H1 (cell line): ENCODE measurements at regions not wholly inside any gene's neighbourhood (a gene's known extent, or its start where the extent isn't known, plus 50 kb on each side); places are given as distances from the start of the nearest gene placed in this dataset.

Source experiments
- CTCF ChIA-PET: fragments of 300-600 bp; sonication (Branson Sonifier 250); formaldehyde crosslinking; loops from one replicate; lab custom pipeline; 2021; ENCODE audit not compliant: partially characterized antibody; lab: Charles Lee
- POLR2A ChIA-PET: fragments of 300-600 bp; sonication (Branson Sonifier 250); formaldehyde crosslinking; loops from one replicate; lab custom pipeline; 2021; ENCODE audit warnings: inconsistent platforms; ENCODE audit not compliant: partially characterized antibody; lab: Charles Lee
- DNase-seq, 2 experiments: peaks; one replicate each; pipeline versions ENCODE4 v3.0.0 to v3.0.0-alpha.2; 2010 to 2022; ENCODE audit warnings: low spot score in 2 of 2, low read depth in 1 of 2, mixed read lengths in 1 of 2
- FAIRE-seq: peaks from 2 replicates; lab custom pipeline; 2011; peaks lifted over from hg19 to GRCh38; lab: Jason Lieb, UNC
- H2AFZ ChIP-seq: 2 replicates; pipeline ENCODE4 v1.8.1; 2012; ENCODE audit warnings: low read length, inconsistent platforms
- H2AK5ac ChIP-seq: 2 replicates; pipeline ENCODE4 v1.6.1; 2013; ENCODE audit warnings: low read depth, low read length
- H2BK120ac ChIP-seq: replicated peaks from 2 replicates; pipeline ENCODE3; 2013; ENCODE audit warnings: low read depth, low read length, inconsistent platforms
- H2BK12ac ChIP-seq: 2 replicates; pipeline ENCODE4 v1.6.1; 2013; ENCODE audit warnings: low read depth, low read length
- H2BK15ac ChIP-seq: 2 replicates; pipeline ENCODE4 v1.6.1; 2013; ENCODE audit warnings: low read length
- H2BK20ac ChIP-seq: 2 replicates; pipeline ENCODE4 v1.6.1; 2013; ENCODE audit warnings: low read length
- H2BK5ac ChIP-seq: 2 replicates; pipeline ENCODE4 v1.6.1; 2013; ENCODE audit warnings: low read depth, low read length
- H3K14ac ChIP-seq: 2 replicates; pipeline ENCODE4 v1.6.1; 2013; ENCODE audit warnings: inconsistent platforms; ENCODE audit not compliant: insufficient read length
- H3K18ac ChIP-seq: 2 replicates; pipeline ENCODE4 v1.6.1; 2013; ENCODE audit warnings: low read length; ENCODE audit errors: extremely low read depth
- H3K23ac ChIP-seq: 2 replicates; pipeline ENCODE4 v1.6.1; 2013; ENCODE audit warnings: inconsistent platforms; ENCODE audit not compliant: insufficient read length
- H3K23me2 ChIP-seq: 2 replicates; pipeline ENCODE4 v1.6.1; 2013; ENCODE audit warnings: low read depth, low read length
- H3K27ac ChIP-seq: 2 replicates; pipeline ENCODE4 v1.6.1; 2011; ENCODE audit warnings: low read depth, low read length, inconsistent platforms
- H3K27me3 ChIP-seq, 4 experiments: replicated peaks in 1 of 4; 1 replicate in 1 of 4; 2 replicates in 3 of 4; pipeline versions ENCODE4 v1.6.1 to v1.8.1; 2011 to 2013; ENCODE audit warnings: low read length in 3 of 4, mild to moderate bottlenecking in 3 of 4, inconsistent platforms in 2 of 4, mixed read lengths in 2 of 4, moderate library complexity in 1 of 4; ENCODE audit not compliant: control insufficient read depth in 3 of 4, insufficient read depth in 3 of 4; ENCODE audit errors: extremely low read depth in 1 of 4
- H3K36me3 ChIP-seq, 4 experiments: 2 replicates each; pipeline versions ENCODE4 v1.6.1 to v1.8.1; 2011 to 2013; ENCODE audit warnings: mild to moderate bottlenecking in 4 of 4, low read length in 3 of 4, moderate library complexity in 2 of 4, control low read depth in 1 of 4, inconsistent platforms in 1 of 4; ENCODE audit not compliant: insufficient read depth in 4 of 4, control insufficient read depth in 2 of 4
- H3K4ac ChIP-seq: replicated peaks from 2 replicates; pipeline ENCODE3; 2013; ENCODE audit warnings: low read length, low read depth, mixed read lengths, inconsistent platforms; ENCODE audit not compliant: insufficient read length
- H3K4me1 ChIP-seq, 4 experiments: replicated peaks in 1 of 4; 1 replicate in 1 of 4; 2 replicates in 3 of 4; pipeline versions ENCODE4 v1.6.1 to v1.8.1; 2011 to 2013; ENCODE audit warnings: low read length in 3 of 4, inconsistent platforms in 2 of 4, mixed read lengths in 1 of 4; ENCODE audit not compliant: insufficient read depth in 4 of 4, control insufficient read depth in 3 of 4
- H3K4me2 ChIP-seq, 2 experiments: 2 replicates each; pipeline versions ENCODE4 v1.6.1 to v1.8.1; 2011 to 2013; ENCODE audit warnings: low read depth in 2 of 2, low read length in 2 of 2, control low read depth in 1 of 2, inconsistent platforms in 1 of 2, mild to moderate bottlenecking in 1 of 2; ENCODE audit not compliant: insufficient read depth in 1 of 2
- H3K4me3 ChIP-seq, 4 experiments: fragments of 200-600, 300-600 bp in 1 of 4; sonication (generic), shearing (Covaris generic), sonication (Bioruptor Twin) in 1 of 4; 2 replicates each; pipeline versions ENCODE4 v1.5.1 to v1.8.1; 2011 to 2016; ENCODE audit warnings: low read length in 4 of 4, low read depth in 3 of 4, control low read depth in 2 of 4, inconsistent platforms in 2 of 4, mild to moderate bottlenecking in 2 of 4, mixed read lengths in 1 of 4, moderate library complexity in 1 of 4; ENCODE audit not compliant: insufficient read depth in 2 of 4; ENCODE audit errors: extremely low read depth in 1 of 4
- H3K56ac ChIP-seq: replicated peaks from 2 replicates; pipeline ENCODE3; 2013; ENCODE audit warnings: low read depth, mild to moderate bottlenecking, mixed read lengths, low read length, inconsistent platforms; ENCODE audit not compliant: insufficient read length
- H3K79me1 ChIP-seq: 2 replicates; pipeline ENCODE4 v1.6.1; 2013; ENCODE audit warnings: low read depth, low read length, control low read depth
- H3K79me2 ChIP-seq, 2 experiments: 2 replicates each; pipeline versions ENCODE4 v1.6.1 to v1.8.1; 2012 to 2013; ENCODE audit warnings: low read length in 2 of 2, mild to moderate bottlenecking in 2 of 2, inconsistent platforms in 1 of 2; ENCODE audit not compliant: insufficient read depth in 2 of 2, control insufficient read depth in 1 of 2
- H3K9ac ChIP-seq, 4 experiments: replicated peaks in 1 of 4; 1 replicate in 1 of 4; 2 replicates in 3 of 4; pipeline versions ENCODE4 v1.6.1 to v1.8.1; 2011 to 2013; ENCODE audit warnings: low read depth in 3 of 4, low read length in 3 of 4, control low read depth in 2 of 4, mild to moderate bottlenecking in 2 of 4, moderate library complexity in 2 of 4, inconsistent platforms in 1 of 4; ENCODE audit errors: extremely low read depth in 1 of 4
- H3K9me3 ChIP-seq, 2 experiments: 2 replicates each; pipeline versions ENCODE4 v1.6.1 to v1.8.1; 2012 to 2013; ENCODE audit warnings: mild to moderate bottlenecking in 2 of 2, moderate library complexity in 2 of 2, control low read depth in 1 of 2, inconsistent platforms in 1 of 2, low read depth in 1 of 2, low read length in 1 of 2, mixed read lengths in 1 of 2; ENCODE audit not compliant: insufficient read depth in 2 of 2
- H4K20me1 ChIP-seq, 2 experiments: replicated peaks in 1 of 2; 2 replicates each; pipeline versions ENCODE3 to v1.8.1; 2011 to 2013; ENCODE audit warnings: inconsistent platforms in 2 of 2, low read length in 2 of 2, mild to moderate bottlenecking in 1 of 2; ENCODE audit not compliant: insufficient read depth in 2 of 2, control insufficient read depth in 1 of 2
- H4K5ac ChIP-seq: 2 replicates; pipeline ENCODE4 v1.6.1; 2013; ENCODE audit warnings: low read length, low read depth, mixed read lengths, inconsistent platforms; ENCODE audit not compliant: insufficient read length
- H4K8ac ChIP-seq: 2 replicates; pipeline ENCODE4 v1.8.0; 2013; ENCODE audit warnings: mild to moderate bottlenecking, moderate library complexity, low read length, inconsistent platforms; ENCODE audit not compliant: insufficient read depth; ENCODE audit errors: extremely low read depth
- H4K91ac ChIP-seq: replicated peaks from 2 replicates; pipeline ENCODE3; 2013; ENCODE audit warnings: low read length, mixed read lengths, inconsistent platforms; ENCODE audit not compliant: insufficient read length
- ASH2L ChIP-seq: fragments of 200-600, 300-600 bp; sonication (generic); IDR thresholded peaks from one replicate; pipeline ENCODE4 v1.7.1; 2017; ENCODE audit warnings: low read length
- CHD1 ChIP-seq: IDR thresholded peaks from 2 replicates; pipeline ENCODE4 v1.6.1; 2012; ENCODE audit warnings: low read depth, low read length, improper control_type of control experiment
- CREB1 ChIP-seq: IDR thresholded peaks from 2 replicates; pipeline ENCODE4 v1.6.1; 2012; ENCODE audit warnings: inconsistent platforms
- CTBP2 ChIP-seq: IDR thresholded peaks from 2 replicates; pipeline ENCODE4 v1.7.0; 2011; ENCODE audit warnings: borderline replicate concordance, mild to moderate bottlenecking, moderate library complexity, mixed read lengths, low read length; ENCODE audit not compliant: insufficient read depth, insufficient read length
- EGR1 ChIP-seq: IDR thresholded peaks from 2 replicates; pipeline ENCODE4 v1.6.1; 2011; ENCODE audit warnings: low read depth, low read length, borderline replicate concordance
- FOSL1 ChIP-seq: IDR thresholded peaks from 2 replicates; pipeline ENCODE4 v1.6.1; 2011; ENCODE audit warnings: mild to moderate bottlenecking, low read depth, low read length, moderate library complexity; ENCODE audit not compliant: insufficient read depth
- RBBP5 ChIP-seq: IDR thresholded peaks from 2 replicates; pipeline ENCODE4 v1.7.1; 2012; ENCODE audit warnings: low read depth, mild to moderate bottlenecking, inconsistent platforms, low read length, moderate library complexity, borderline replicate concordance
- RXRA ChIP-seq: IDR thresholded peaks from 2 replicates; pipeline ENCODE4 v1.6.1; 2011; ENCODE audit warnings: low read depth, mild to moderate bottlenecking, low read length, moderate library complexity; ENCODE audit not compliant: insufficient read depth
- SIX5 ChIP-seq: IDR thresholded peaks from 2 replicates; pipeline ENCODE4 v1.6.1; 2011; ENCODE audit warnings: mild to moderate bottlenecking, low read depth, low read length
- YY1 ChIP-seq: IDR thresholded peaks from 2 replicates; pipeline ENCODE4 v1.6.1; 2011; ENCODE audit warnings: low read depth, mild to moderate bottlenecking, low read length
- WGBS, 2 experiments: shearing (Covaris generic) in 1 of 2; methylation state at CpG; one replicate each; pipeline versions ENCODE4 v1.1.6 to v1.1.7; 2013 to 2015; ENCODE audit warnings: low lambda C conversion rate in 2 of 2, mixed read lengths in 2 of 2, inconsistent platforms in 1 of 2, low coverage in 1 of 2, missing lambda C conversion rate in 1 of 2; ENCODE audit not compliant: insufficient replicate concordance in 2 of 2, insufficient coverage in 1 of 2, insufficient read length in 1 of 2; ENCODE audit errors: extremely low coverage in 1 of 2, missing lambda C conversion rate in 1 of 2; 5-methylcytosine and 5-hydroxymethylcytosine counted together
- TF ChIP-seq, protein P1 (sequence below), 3 experiments: IDR thresholded peaks; 1 replicate in 2 of 3; 2 replicates in 1 of 3; pipeline versions ENCODE4 v1.5.1 to v1.6.1; 2011; ENCODE audit warnings: low read length in 3 of 3, mild to moderate bottlenecking in 3 of 3, inconsistent platforms in 2 of 3, low read depth in 1 of 3, moderate library complexity in 1 of 3; ENCODE audit not compliant: insufficient read depth in 1 of 3; ENCODE audit errors: control extremely low read depth in 1 of 3
- TF ChIP-seq, protein P2 (sequence below): IDR thresholded peaks from 2 replicates; pipeline ENCODE4 v1.6.1; 2012; ENCODE audit warnings: inconsistent platforms

DNA sequence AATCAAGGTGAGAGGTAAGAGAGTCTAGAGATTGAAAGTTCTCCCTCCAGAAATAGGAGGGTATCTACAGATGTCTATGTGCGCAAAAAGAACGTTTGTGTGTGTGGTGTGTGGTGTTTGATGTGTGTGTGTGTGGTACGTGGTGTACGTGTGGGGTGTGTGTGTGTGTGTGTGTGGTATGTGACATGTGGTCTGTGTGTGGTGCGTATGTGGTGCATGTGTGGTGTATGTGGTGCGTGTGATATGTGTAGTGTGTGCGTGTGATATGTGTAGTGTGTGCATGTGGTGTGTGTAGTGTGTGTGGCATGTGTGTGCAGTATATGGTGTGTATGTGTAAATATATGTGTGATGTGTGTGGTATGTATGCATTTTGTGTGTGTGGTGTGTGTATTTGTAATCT, 73.0 kb upstream of the LRRC4C start:
- peaks cover 5% of the 10 kb centered on the region; the same call in 1 of the 2 replicates for H3K23me2 ChIP-seq
- DNase-seq: no peak
- H3K56ac ChIP-seq: peak overlapping the region; percentile 93
- CTCF ChIA-PET: interaction anchor here (1.9 kb wide), 1 partner anchor 12 kb away, joined by 4 read pairs; no protein-coding TSS in a partner anchor
- no peaks in the 10 kb centered on the region for H3K9me3 ChIP-seq
- POLR2A ChIA-PET: no interaction called here
- peak overlapping the region; percentile 40; the same call in 1 of the 2 replicates for H2BK20ac ChIP-seq
- peak overlapping the region; percentile 89; the same call in 1 of the 2 replicates for H2BK12ac ChIP-seq
- no peak for FAIRE-seq
- no peak overlapping the region for H2AFZ ChIP-seq
- peaks cover 0 to 7% (median 0%) of the 10 kb centered on the region in 4 experiments; a peak in 2 of 7 replicates for H3K4me1 ChIP-seq
- H3K9ac ChIP-seq: no peak overlapping the region
- H3K4ac ChIP-seq: no peak overlapping the region
- no peak overlapping the region for H2BK120ac ChIP-seq
- peak overlapping the region; percentile 85 for H2BK5ac ChIP-seq
- H4K91ac ChIP-seq: peak overlapping the region; percentile 95
- no peak overlapping the region for H3K14ac ChIP-seq
- 92% methylated on average over 7 of the region's 7 CpGs; no CpG with 5 or more reads in 1 of the 2 experiments for WGBS, 2 experiments
- H3K79me2 ChIP-seq: no peaks in the 10 kb centered on the region
- H4K20me1 ChIP-seq: peaks cover 0 to 2% of the 10 kb centered on the region in 2 experiments
- no peak overlapping the region for H3K4me3 ChIP-seq
- H3K79me1 ChIP-seq: no peaks in the 10 kb centered on the region
- no peak overlapping the region for H3K18ac ChIP-seq
- no peak overlapping the region for H4K5ac ChIP-seq
- H3K36me3 ChIP-seq: no peaks in the 10 kb centered on the region
- no peak overlapping the region for H3K23ac ChIP-seq
- peak overlapping the region; percentile 98 for H2AK5ac ChIP-seq
- no peak overlapping the region for H3K4me2 ChIP-seq
- no peaks in the 10 kb centered on the region; a peak in 1 of 7 replicates for H3K27me3 ChIP-seq
- no peak overlapping the region for H4K8ac ChIP-seq
- no peak overlapping the region for H3K27ac ChIP-seq
- H2BK15ac ChIP-seq: peak overlapping the region; percentile 99
- TF ChIP-seq RXRA (no peak), SIX5 (no peak), YY1 (no peak), CHD1 (no peak), FOSL1 (no peak), CREB1 (no peak), RBBP5 (no peak), CTBP2 (no peak), EGR1 (no peak), ASH2L (no peak)
- TF ChIP-seq, protein P1, sequence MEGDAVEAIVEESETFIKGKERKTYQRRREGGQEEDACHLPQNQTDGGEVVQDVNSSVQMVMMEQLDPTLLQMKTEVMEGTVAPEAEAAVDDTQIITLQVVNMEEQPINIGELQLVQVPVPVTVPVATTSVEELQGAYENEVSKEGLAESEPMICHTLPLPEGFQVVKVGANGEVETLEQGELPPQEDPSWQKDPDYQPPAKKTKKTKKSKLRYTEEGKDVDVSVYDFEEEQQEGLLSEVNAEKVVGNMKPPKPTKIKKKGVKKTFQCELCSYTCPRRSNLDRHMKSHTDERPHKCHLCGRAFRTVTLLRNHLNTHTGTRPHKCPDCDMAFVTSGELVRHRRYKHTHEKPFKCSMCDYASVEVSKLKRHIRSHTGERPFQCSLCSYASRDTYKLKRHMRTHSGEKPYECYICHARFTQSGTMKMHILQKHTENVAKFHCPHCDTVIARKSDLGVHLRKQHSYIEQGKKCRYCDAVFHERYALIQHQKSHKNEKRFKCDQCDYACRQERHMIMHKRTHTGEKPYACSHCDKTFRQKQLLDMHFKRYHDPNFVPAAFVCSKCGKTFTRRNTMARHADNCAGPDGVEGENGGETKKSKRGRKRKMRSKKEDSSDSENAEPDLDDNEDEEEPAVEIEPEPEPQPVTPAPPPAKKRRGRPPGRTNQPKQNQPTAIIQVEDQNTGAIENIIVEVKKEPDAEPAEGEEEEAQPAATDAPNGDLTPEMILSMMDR (IDR thresholded peaks at IDR 0.05; ENCODE audit: control extremely low read depth in 1 of 3, insufficient read depth in 1 of 3, low read depth in 1 of 3, low read length in 3 of 3): no peak
- TF ChIP-seq, protein P2, sequence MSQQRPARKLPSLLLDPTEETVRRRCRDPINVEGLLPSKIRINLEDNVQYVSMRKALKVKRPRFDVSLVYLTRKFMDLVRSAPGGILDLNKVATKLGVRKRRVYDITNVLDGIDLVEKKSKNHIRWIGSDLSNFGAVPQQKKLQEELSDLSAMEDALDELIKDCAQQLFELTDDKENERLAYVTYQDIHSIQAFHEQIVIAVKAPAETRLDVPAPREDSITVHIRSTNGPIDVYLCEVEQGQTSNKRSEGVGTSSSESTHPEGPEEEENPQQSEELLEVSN: no peak
